Smooth muscle cell (in vitro differentiated cells): ENCODE measurements at regions not wholly inside any gene's neighbourhood (a gene's known extent, or its start where the extent isn't known, plus 50 kb on each side); places are given as distances from the start of the nearest gene placed in this dataset.

Experiments used
- DNase-seq: peaks from one replicate; lab custom pipeline; 2025; ENCODE audit not compliant: unreplicated experiment; lab: John Stamatoyannopoulos, UW
- H2AFZ ChIP-seq: fragments of 200-600 bp; sonication (generic); 2 replicates; pipeline ENCODE4 v1.6.0; 2016; ENCODE audit warnings: antibody characterized with exemption, low read depth, mild to moderate bottlenecking
- H3F3A ChIP-seq: fragments of 200-600 bp; sonication (generic); 2 replicates; pipeline ENCODE4 v1.6.0; 2017; ENCODE audit warnings: antibody characterized with exemption, low read depth
- H3K27ac ChIP-seq: fragments of 200-600 bp; sonication (generic); 2 replicates; pipeline ENCODE4 v1.5.1; 2016; ENCODE audit warnings: low read depth, mild to moderate bottlenecking
- H3K27me3 ChIP-seq: fragments of 200-600 bp; sonication (generic); 2 replicates; pipeline ENCODE4 v1.6.1; 2016; ENCODE audit warnings: low read depth, mild to moderate bottlenecking
- H3K36me3 ChIP-seq: fragments of 200-600 bp; sonication (generic); 2 replicates; pipeline ENCODE4 v1.5.1; 2016; ENCODE audit warnings: low read depth
- H3K4me1 ChIP-seq: fragments of 200-600 bp; sonication (generic); 2 replicates; pipeline ENCODE4 v1.5.1; 2016; ENCODE audit warnings: low read depth
- H3K4me2 ChIP-seq: fragments of 200-600 bp; sonication (generic); 2 replicates; pipeline ENCODE4 v1.6.0; 2016; ENCODE audit warnings: mild to moderate bottlenecking
- H3K4me3 ChIP-seq: fragments of 200-600 bp; sonication (generic); 2 replicates; pipeline ENCODE4 v1.5.1; 2016; ENCODE audit warnings: mild to moderate bottlenecking
- H3K79me2 ChIP-seq: fragments of 200-600 bp; sonication (generic); 2 replicates; pipeline ENCODE4 v1.6.0; 2016; ENCODE audit warnings: low read depth, mild to moderate bottlenecking
- H3K9ac ChIP-seq: fragments of 200-600 bp; sonication (generic); 2 replicates; pipeline ENCODE4 v1.6.0; 2016; ENCODE audit warnings: low read depth
- H3K9me3 ChIP-seq: fragments of 200-600 bp; sonication (generic); replicated peaks from 2 replicates; pipeline ENCODE4 v1.5.1; 2016; ENCODE audit warnings: low read depth
- H4K20me1 ChIP-seq: fragments of 200-600 bp; sonication (generic); 2 replicates; pipeline ENCODE4 v1.6.0; 2016; ENCODE audit warnings: low read depth
- CTCF ChIP-seq: fragments of 200-600 bp; sonication (generic); IDR thresholded peaks from 2 replicates; pipeline ENCODE4 v1.5.1; 2017; ENCODE audit warnings: borderline replicate concordance, mild to moderate bottlenecking, antibody characterized with exemption; ENCODE audit not compliant: insufficient read depth, poor library complexity, severe bottlenecking
- WGBS: methylation state at CpG from one replicate; pipeline ENCODE4 v1.1.7; 2016; ENCODE audit warnings: low lambda C conversion rate; 5-methylcytosine and 5-hydroxymethylcytosine counted together

- H3K36me3 ChIP-seq = no peaks in the 10 kb centered on the region
- H2AFZ ChIP-seq = no peak overlapping the region
- H3K9me3 ChIP-seq = no peaks in the 10 kb centered on the region
- no peak overlapping the region for H3K4me2 ChIP-seq
- no peak overlapping the region for H3K27ac ChIP-seq
- no peak overlapping the region for H3K9ac ChIP-seq
- TF ChIP-seq CTCF = no peak
- no peaks in the 10 kb centered on the region for H3K79me2 ChIP-seq
- no peaks in the 10 kb centered on the region for H3F3A ChIP-seq
- DNase-seq = no peak
- H4K20me1 ChIP-seq = no peaks in the 10 kb centered on the region
- H3K4me1 ChIP-seq = no peaks in the 10 kb centered on the region
- H3K4me3 ChIP-seq = no peak overlapping the region
- H3K27me3 ChIP-seq = no peaks in the 10 kb centered on the region
- WGBS = 66% methylated on average over 2 of the region's 2 CpGs
These were observed 89.8 kb upstream of the PIRT start for GRCh38 chr17:10927712-10928111.

- no peaks in the 10 kb centered on the region for H4K20me1 ChIP-seq
- H3K4me3 ChIP-seq = no peak overlapping the region
- no peak overlapping the region for H3K4me2 ChIP-seq
- TF ChIP-seq CTCF = no peak
- 87% methylated on average over 5 of the region's 5 CpGs for WGBS
- no peaks in the 10 kb centered on the region for H3K79me2 ChIP-seq
- no peaks in the 10 kb centered on the region for H3K9me3 ChIP-seq
- H3K27me3 ChIP-seq = no peaks in the 10 kb centered on the region
- H2AFZ ChIP-seq = no peak overlapping the region
- no peaks in the 10 kb centered on the region for H3K4me1 ChIP-seq
- no peak for DNase-seq
- H3K36me3 ChIP-seq = no peaks in the 10 kb centered on the region
- H3K9ac ChIP-seq = no peak overlapping the region
- H3F3A ChIP-seq = no peaks in the 10 kb centered on the region
- H3K27ac ChIP-seq = no peak overlapping the region
These were observed 82.7 kb upstream of the PIRT start for GRCh38 chr17:10920558-10921108.

- WGBS = 70% methylated on average over 7 of the region's 7 CpGs
- no peaks in the 10 kb centered on the region for H4K20me1 ChIP-seq
These were observed 69.5 kb upstream of the PIRT start for GRCh38 chr17:10907370-10907769.

More at GRCh38 chr17:10907370-10907769, 69.5 kb upstream of the PIRT start:
- Histone ChIP-seq H3K9me3 (no peaks in the 10 kb centered on the region), H3K27me3 (no peaks in the 10 kb centered on the region), H3K36me3 (no peaks in the 10 kb centered on the region), H3K9ac (no peak overlapping the region), H3F3A (no peaks in the 10 kb centered on the region), H2AFZ (no peak overlapping the region), H3K4me3 (no peak overlapping the region), H3K27ac (no peak overlapping the region), H3K4me1 (no peaks in the 10 kb centered on the region), H3K4me2 (no peak overlapping the region), H3K79me2 (no peaks in the 10 kb centered on the region)
- TF ChIP-seq CTCF = no peak
- DNase-seq = no peak
